ENCODE measurements at regions not wholly inside any gene's neighbourhood (a gene's known extent, or its start where the extent isn't known, plus 50 kb on each side); places are given as distances from the start of the nearest gene placed in this dataset.

DNA sequence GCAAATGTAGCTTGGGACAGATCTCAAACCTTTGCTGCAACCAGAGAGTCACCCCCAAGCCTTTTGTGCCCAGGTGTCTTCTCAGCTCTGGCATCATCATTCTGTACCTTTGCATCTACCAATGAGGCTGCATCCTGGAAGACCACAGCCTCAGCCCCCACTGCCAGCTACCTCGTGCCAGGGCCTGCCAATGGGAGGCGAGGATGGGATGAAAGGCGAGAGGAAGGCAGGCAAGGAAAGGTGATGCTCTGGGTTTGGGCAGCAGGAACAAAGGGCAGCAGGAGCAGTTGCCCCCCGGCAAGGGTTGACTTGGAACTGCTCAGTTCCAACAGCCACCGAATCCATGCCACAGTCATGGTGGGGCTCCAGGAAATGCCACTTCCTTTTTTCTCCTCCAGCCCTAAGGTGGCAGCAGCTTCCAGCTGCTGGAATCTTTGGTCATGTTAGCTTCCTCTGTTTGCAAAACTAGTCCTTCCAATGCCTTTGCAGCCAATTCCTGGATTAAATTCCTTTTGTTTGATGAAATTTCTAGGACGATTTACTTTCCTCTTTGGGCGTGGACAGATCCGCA, 651.6 kb downstream of the NPHP4 start:
- TF ChIP-seq EZH2 (IDR thresholded peaks at IDR 0.05; ENCODE audit: low read length, unreplicated experiment) = no peak
- TF ChIP-seq, protein P1, sequence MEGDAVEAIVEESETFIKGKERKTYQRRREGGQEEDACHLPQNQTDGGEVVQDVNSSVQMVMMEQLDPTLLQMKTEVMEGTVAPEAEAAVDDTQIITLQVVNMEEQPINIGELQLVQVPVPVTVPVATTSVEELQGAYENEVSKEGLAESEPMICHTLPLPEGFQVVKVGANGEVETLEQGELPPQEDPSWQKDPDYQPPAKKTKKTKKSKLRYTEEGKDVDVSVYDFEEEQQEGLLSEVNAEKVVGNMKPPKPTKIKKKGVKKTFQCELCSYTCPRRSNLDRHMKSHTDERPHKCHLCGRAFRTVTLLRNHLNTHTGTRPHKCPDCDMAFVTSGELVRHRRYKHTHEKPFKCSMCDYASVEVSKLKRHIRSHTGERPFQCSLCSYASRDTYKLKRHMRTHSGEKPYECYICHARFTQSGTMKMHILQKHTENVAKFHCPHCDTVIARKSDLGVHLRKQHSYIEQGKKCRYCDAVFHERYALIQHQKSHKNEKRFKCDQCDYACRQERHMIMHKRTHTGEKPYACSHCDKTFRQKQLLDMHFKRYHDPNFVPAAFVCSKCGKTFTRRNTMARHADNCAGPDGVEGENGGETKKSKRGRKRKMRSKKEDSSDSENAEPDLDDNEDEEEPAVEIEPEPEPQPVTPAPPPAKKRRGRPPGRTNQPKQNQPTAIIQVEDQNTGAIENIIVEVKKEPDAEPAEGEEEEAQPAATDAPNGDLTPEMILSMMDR (conservative IDR thresholded peaks at IDR 0.05; ENCODE audit: low read depth, low read length) = no peak
